ENCODE measurements at regions not wholly inside any gene's neighbourhood (a gene's known extent, or its start where the extent isn't known, plus 50 kb on each side); places are given as distances from the start of the nearest gene placed in this dataset.
"Not testable (repeated sequence)": the region's sequence is repeated elsewhere in the genome, so short reads cannot be mapped to it uniquely, and the experiment has no call there.

GRCh38 chr12:84103886-84104285 is 808.7 kb downstream of the SLC6A15 start:
- CTCF ChIA-PET (ENCODE audit: partially characterized antibody); H3K79me1 ChIP-seq (ENCODE audit: low read depth, low read length); POLR2A ChIA-PET (ENCODE audit: partially characterized antibody): not testable (repeated sequence)

More at GRCh38 chr12:84103886-84104285, 808.7 kb downstream of the SLC6A15 start:
- not testable (repeated sequence) for H3K4me2 ChIP-seq (ENCODE audit: insufficient read depth in 1 of 2, low read depth in 2 of 2, low read length in 2 of 2); H2BK12ac ChIP-seq (ENCODE audit: low read depth, low read length); H3K56ac ChIP-seq (replicated peaks; ENCODE audit: insufficient read length, low read depth, low read length); H3K9ac ChIP-seq (replicated peaks in 1 of 4; ENCODE audit: extremely low read depth in 1 of 4, low read depth in 3 of 4, low read length in 3 of 4); H3K4me3 ChIP-seq (ENCODE audit: extremely low read depth in 1 of 4, insufficient read depth in 2 of 4, low read depth in 3 of 4, low read length in 4 of 4); H3K4me1 ChIP-seq (replicated peaks in 1 of 4; ENCODE audit: control insufficient read depth in 3 of 4, insufficient read depth in 4 of 4, low read length in 3 of 4); H4K8ac ChIP-seq (ENCODE audit: extremely low read depth, insufficient read depth, low read length); H2BK15ac ChIP-seq (ENCODE audit: low read length); H3K14ac ChIP-seq (ENCODE audit: insufficient read length); H2BK120ac ChIP-seq (replicated peaks; ENCODE audit: low read depth, low read length); H3K4ac ChIP-seq (replicated peaks; ENCODE audit: insufficient read length, low read depth, low read length); H3K36me3 ChIP-seq (ENCODE audit: control insufficient read depth in 2 of 4, insufficient read depth in 4 of 4, low read length in 3 of 4); H3K23me2 ChIP-seq (ENCODE audit: low read depth, low read length); H4K91ac ChIP-seq (replicated peaks; ENCODE audit: insufficient read length, low read length); H2AFZ ChIP-seq (ENCODE audit: low read length); H4K20me1 ChIP-seq (replicated peaks in 1 of 2; ENCODE audit: control insufficient read depth in 1 of 2, insufficient read depth in 2 of 2, low read length in 2 of 2); DNase-seq (ENCODE audit: low read depth in 1 of 2, low spot score in 2 of 2); H3K23ac ChIP-seq (ENCODE audit: insufficient read length); H4K5ac ChIP-seq (ENCODE audit: insufficient read length, low read depth, low read length); H3K18ac ChIP-seq (ENCODE audit: extremely low read depth, low read length); H3K27me3 ChIP-seq (replicated peaks in 1 of 4; ENCODE audit: control insufficient read depth in 3 of 4, extremely low read depth in 1 of 4, insufficient read depth in 3 of 4, low read length in 3 of 4); H3K27ac ChIP-seq (ENCODE audit: low read depth, low read length); H2BK5ac ChIP-seq (ENCODE audit: low read depth, low read length); H3K79me2 ChIP-seq (ENCODE audit: control insufficient read depth in 1 of 2, insufficient read depth in 2 of 2, low read length in 2 of 2); FAIRE-seq; H2BK20ac ChIP-seq (ENCODE audit: low read length); H2AK5ac ChIP-seq (ENCODE audit: low read depth, low read length)
- WGBS, 2 experiments (ENCODE audit: extremely low coverage in 1 of 2, insufficient coverage in 1 of 2, insufficient read length in 1 of 2, insufficient replicate concordance in 2 of 2, low coverage in 1 of 2, low lambda C conversion rate in 2 of 2, missing lambda C conversion rate in 1 of 2) = 96% methylated on average over 4 of the region's 4 CpGs; no CpG with 5 or more reads in 1 of the 2 experiments
- peaks cover 13 to 16% of the 10 kb centered on the region in 2 experiments for H3K9me3 ChIP-seq (ENCODE audit: insufficient read depth in 2 of 2, low read depth in 1 of 2, low read length in 1 of 2)

Measured in H1 (cell line).